ENCODE measurements at regions not wholly inside any gene's neighbourhood (a gene's known extent, or its start where the extent isn't known, plus 50 kb on each side); places are given as distances from the start of the nearest gene placed in this dataset.

DNA sequence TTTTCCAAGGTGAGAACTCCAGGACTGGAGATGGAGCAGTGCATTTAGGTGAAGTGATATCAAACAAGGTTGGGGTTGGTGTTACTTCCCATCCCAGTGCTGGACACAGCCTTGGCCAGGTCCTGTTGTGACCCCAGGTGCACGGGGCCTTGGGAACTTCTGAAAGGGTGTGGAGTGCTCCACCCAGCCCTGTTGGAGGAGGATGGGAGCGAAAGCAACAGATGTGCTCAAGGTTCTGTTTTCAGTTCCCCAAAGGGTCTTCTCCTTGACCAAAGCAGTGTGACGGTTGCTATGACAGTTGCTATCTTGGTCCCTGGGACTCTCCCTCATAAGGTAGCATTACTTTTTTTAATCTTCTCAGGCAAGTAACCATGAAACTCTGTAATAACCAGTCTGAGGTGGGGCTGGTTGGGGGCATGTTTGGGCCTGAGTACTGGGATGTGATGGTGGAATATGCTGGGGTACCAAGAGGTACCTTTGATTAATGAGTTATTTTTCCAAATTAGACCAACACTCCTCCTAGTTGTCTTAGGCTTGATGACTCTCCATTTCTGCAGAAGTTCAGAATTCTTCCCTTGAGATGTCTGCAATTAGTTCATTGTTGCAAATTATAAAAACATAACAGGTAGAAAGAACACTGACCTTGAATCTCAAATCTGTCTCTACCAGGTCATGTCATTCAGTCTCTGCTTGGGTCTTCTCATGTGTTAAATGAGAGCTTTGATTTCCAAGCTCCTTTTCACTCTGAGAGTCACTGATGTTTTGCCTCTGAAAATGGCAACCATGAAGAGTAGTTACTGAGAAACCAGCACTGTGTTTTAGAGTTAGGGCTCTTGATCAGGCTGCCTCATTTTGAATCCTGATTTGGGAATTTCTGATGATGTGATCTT is 154.5 kb downstream of the RPIA start:
- H3K9me3 ChIP-seq (ENCODE audit: control insufficient read depth in 1 of 2, insufficient read depth in 1 of 2, low read depth in 1 of 2, low read length in 2 of 2), result no peaks in the 10 kb centered on the region
- H3K79me2 ChIP-seq (ENCODE audit: insufficient read depth, low read length), result no peaks in the 10 kb centered on the region
- TF ChIP-seq, protein P1, sequence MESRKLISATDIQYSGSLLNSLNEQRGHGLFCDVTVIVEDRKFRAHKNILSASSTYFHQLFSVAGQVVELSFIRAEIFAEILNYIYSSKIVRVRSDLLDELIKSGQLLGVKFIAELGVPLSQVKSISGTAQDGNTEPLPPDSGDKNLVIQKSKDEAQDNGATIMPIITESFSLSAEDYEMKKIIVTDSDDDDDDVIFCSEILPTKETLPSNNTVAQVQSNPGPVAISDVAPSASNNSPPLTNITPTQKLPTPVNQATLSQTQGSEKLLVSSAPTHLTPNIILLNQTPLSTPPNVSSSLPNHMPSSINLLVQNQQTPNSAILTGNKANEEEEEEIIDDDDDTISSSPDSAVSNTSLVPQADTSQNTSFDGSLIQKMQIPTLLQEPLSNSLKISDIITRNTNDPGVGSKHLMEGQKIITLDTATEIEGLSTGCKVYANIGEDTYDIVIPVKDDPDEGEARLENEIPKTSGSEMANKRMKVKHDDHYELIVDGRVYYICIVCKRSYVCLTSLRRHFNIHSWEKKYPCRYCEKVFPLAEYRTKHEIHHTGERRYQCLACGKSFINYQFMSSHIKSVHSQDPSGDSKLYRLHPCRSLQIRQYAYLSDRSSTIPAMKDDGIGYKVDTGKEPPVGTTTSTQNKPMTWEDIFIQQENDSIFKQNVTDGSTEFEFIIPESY (IDR thresholded peaks at IDR 0.05; ENCODE audit: extremely low read depth, insufficient replicate concordance, low read length), result no peak
- TF ChIP-seq EGR1 (IDR thresholded peaks at IDR 0.05; ENCODE audit: low read depth) (no peak), EZH2 (IDR thresholded peaks at IDR 0.05) (no peak), ZNF274 (IDR thresholded peaks at IDR 0.05; ENCODE audit: low read depth, low read length) (no peak)
- no peaks in the 10 kb centered on the region for H3K9me2 ChIP-seq (ENCODE audit: insufficient read depth)
- H3K27ac ChIP-seq (ENCODE audit: low read depth, low read length), result no peak overlapping the region
- no peak overlapping the region for H3K4me3 ChIP-seq (replicated peaks in 1 of 2; ENCODE audit: low read depth in 1 of 2, low read length in 2 of 2)
- BruUV-seq (replicated peaks), result no TSS peak
- DNase-seq (ENCODE audit: low read depth, low spot score), result no peak
- RAD21 ChIA-PET (ENCODE audit: low non-redundant PET in 1 of 2, low total read pairs in 2 of 2, uncharacterized antibody in 2 of 2, unreplicated experiment in 2 of 2), result no interaction called here
- ATAC-seq, result no peak
- peaks cover 62% of the 10 kb centered on the region for H3K27me3 ChIP-seq (ENCODE audit: insufficient read depth, low read length)
- H3K4me1 ChIP-seq (ENCODE audit: control insufficient read depth in 1 of 2, insufficient read depth in 2 of 2, low read length in 2 of 2), result no peaks in the 10 kb centered on the region
- H4K20me1 ChIP-seq (ENCODE audit: insufficient read depth), result no peaks in the 10 kb centered on the region
- H3K4me2 ChIP-seq (ENCODE audit: low read length), result no peak overlapping the region
- CTCF ChIA-PET, result no interaction called here
- no peaks in the 10 kb centered on the region for H3K36me3 ChIP-seq (ENCODE audit: control insufficient read depth in 1 of 2, insufficient read depth in 2 of 2, low read length in 2 of 2)
- POLR2A ChIA-PET, result no interaction called here
- no peak overlapping the region for H3K9ac ChIP-seq (ENCODE audit: low read length)
- no peak overlapping the region for H2AFZ ChIP-seq (ENCODE audit: low read depth, low read length, poor library complexity, severe bottlenecking)
- intact Hi-C loops (cut with micrococcal nuclease), result no loop called here

DNA sequence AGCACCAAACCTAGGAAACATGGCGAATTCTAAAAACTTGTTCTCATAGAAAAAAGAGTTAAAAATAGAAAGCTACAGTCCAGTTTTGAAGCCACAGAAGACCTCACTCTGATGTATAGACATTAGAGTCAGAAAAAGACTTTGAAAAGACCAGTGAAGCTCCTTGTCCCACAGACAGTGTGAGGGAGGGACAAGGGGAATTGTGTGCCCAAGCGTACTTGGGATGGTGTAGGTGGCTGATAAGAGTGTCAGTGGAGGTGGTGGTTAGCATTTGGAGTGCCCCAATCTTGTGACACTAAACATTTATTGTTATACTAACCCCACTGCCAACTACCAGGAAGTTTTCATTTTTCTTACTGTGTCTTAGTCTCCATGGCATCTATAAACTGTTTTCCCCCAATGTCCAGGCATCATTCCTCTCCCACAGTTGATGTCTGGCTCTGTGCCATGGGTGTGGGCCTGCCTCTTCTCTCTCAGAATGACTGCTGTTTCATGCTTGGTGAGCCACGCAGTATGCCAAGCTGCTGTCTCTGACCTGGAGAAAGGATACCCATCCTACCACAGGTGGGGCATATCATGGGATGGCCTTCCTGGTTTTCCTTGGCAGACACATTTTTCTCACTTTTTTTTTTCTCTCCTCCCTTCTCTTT is 161.4 kb downstream of the RPIA start:
- H4K20me1 ChIP-seq (ENCODE audit: insufficient read depth), result no peaks in the 10 kb centered on the region
- no peaks in the 10 kb centered on the region for H3K9me2 ChIP-seq (ENCODE audit: insufficient read depth)
- POLR2A ChIA-PET, result no interaction called here
- H2AFZ ChIP-seq (ENCODE audit: low read depth, low read length, poor library complexity, severe bottlenecking), result no peak overlapping the region
- DNase-seq (ENCODE audit: low read depth, low spot score) (no peak), ATAC-seq (no peak)
- H3K4me3 ChIP-seq (replicated peaks in 1 of 2; ENCODE audit: low read depth in 1 of 2, low read length in 2 of 2), result no peak overlapping the region
- RAD21 ChIA-PET (ENCODE audit: low non-redundant PET in 1 of 2, low total read pairs in 2 of 2, uncharacterized antibody in 2 of 2, unreplicated experiment in 2 of 2), result no interaction called here
- intact Hi-C loops (cut with micrococcal nuclease), result no loop called here
- H3K4me1 ChIP-seq (ENCODE audit: control insufficient read depth in 1 of 2, insufficient read depth in 2 of 2, low read length in 2 of 2), result no peaks in the 10 kb centered on the region; a peak in 1 of 4 replicates
- TF ChIP-seq POLR2AphosphoS5 (IDR thresholded peaks at IDR 0.05; ENCODE audit: low read depth, low read length) (no peak), FOSL1 (IDR thresholded peaks at IDR 0.05; ENCODE audit: low read depth) (no peak)
- H3K36me3 ChIP-seq (ENCODE audit: control insufficient read depth in 1 of 2, insufficient read depth in 2 of 2, low read length in 2 of 2), result no peaks in the 10 kb centered on the region
- H3K9me3 ChIP-seq (ENCODE audit: control insufficient read depth in 1 of 2, insufficient read depth in 1 of 2, low read depth in 1 of 2, low read length in 2 of 2), result no peaks in the 10 kb centered on the region
- H3K27ac ChIP-seq (ENCODE audit: low read depth, low read length), result no peak overlapping the region
- H3K79me2 ChIP-seq (ENCODE audit: insufficient read depth, low read length), result no peaks in the 10 kb centered on the region
- peaks cover 39% of the 10 kb centered on the region for H3K27me3 ChIP-seq (ENCODE audit: insufficient read depth, low read length)
- BruUV-seq (replicated peaks), result no TSS peak
- CTCF ChIA-PET, result no interaction called here
- H3K4me2 ChIP-seq (ENCODE audit: low read length), result no peak overlapping the region
- H3K9ac ChIP-seq (ENCODE audit: low read length), result no peak overlapping the region

All from HCT116 (cell line).